ENCODE measurements at regions not wholly inside any gene's neighbourhood (a gene's known extent, or its start where the extent isn't known, plus 50 kb on each side); places are given as distances from the start of the nearest gene placed in this dataset.
A peak's percentile ranks its signal among the peaks of the same experiment; 100 is the strongest.

DNA sequence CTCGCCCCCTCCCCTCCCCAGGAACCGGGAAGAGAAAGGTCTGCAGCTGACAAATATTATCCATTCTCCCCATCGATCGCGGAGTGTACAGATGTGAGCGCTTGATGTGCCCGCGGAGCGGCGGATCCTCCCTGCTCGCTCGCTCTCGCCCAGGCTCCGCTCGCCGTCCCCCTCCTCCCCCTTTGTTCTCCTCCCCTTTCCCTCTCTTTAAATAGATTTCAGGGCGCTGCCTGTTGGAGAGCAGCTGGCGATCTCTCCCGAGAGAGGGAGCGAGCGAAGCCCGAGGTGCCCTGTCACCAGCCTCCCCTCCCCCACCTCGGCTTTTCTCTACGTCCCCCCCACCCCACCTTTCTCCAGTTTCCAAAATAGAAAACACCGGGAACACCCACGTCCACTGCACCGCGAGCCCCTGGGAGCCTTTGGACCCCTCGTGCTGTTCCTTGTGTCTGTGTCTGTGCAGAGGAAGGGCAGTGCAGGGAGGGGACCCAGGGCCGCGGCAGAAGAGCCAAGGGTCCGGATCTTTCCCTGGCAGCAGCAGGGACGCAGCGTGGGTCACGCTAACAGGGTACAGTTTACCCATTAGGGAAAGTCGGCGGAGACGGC is 56.6 kb upstream of the BCOR start:
- Histone ChIP-seq H3K27me3 (no peaks in the 10 kb centered on the region), H3K9me3 (no peaks in the 10 kb centered on the region), H3K27ac (peak overlapping the region; percentile 62), H3K4me3 (peak overlapping the region; percentile 53), H3K4me1 (peaks cover 41% of the 10 kb centered on the region), H3K36me3 (no peaks in the 10 kb centered on the region)
- DNase-seq (ENCODE audit: low spot score in 2 of 2): no peak
- WGBS: under 1% methylated on average over 35 of the region's 38 CpGs
- TF ChIP-seq POLR2A (IDR thresholded peaks at IDR 0.05): no peak
- no peak for TF ChIP-seq EP300 (IDR thresholded peaks at IDR 0.05)
- TF ChIP-seq, protein P1, sequence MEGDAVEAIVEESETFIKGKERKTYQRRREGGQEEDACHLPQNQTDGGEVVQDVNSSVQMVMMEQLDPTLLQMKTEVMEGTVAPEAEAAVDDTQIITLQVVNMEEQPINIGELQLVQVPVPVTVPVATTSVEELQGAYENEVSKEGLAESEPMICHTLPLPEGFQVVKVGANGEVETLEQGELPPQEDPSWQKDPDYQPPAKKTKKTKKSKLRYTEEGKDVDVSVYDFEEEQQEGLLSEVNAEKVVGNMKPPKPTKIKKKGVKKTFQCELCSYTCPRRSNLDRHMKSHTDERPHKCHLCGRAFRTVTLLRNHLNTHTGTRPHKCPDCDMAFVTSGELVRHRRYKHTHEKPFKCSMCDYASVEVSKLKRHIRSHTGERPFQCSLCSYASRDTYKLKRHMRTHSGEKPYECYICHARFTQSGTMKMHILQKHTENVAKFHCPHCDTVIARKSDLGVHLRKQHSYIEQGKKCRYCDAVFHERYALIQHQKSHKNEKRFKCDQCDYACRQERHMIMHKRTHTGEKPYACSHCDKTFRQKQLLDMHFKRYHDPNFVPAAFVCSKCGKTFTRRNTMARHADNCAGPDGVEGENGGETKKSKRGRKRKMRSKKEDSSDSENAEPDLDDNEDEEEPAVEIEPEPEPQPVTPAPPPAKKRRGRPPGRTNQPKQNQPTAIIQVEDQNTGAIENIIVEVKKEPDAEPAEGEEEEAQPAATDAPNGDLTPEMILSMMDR (IDR thresholded peaks at IDR 0.05): no peak
- no peak for TF ChIP-seq POLR2AphosphoS5 (IDR thresholded peaks at IDR 0.05)

DNA sequence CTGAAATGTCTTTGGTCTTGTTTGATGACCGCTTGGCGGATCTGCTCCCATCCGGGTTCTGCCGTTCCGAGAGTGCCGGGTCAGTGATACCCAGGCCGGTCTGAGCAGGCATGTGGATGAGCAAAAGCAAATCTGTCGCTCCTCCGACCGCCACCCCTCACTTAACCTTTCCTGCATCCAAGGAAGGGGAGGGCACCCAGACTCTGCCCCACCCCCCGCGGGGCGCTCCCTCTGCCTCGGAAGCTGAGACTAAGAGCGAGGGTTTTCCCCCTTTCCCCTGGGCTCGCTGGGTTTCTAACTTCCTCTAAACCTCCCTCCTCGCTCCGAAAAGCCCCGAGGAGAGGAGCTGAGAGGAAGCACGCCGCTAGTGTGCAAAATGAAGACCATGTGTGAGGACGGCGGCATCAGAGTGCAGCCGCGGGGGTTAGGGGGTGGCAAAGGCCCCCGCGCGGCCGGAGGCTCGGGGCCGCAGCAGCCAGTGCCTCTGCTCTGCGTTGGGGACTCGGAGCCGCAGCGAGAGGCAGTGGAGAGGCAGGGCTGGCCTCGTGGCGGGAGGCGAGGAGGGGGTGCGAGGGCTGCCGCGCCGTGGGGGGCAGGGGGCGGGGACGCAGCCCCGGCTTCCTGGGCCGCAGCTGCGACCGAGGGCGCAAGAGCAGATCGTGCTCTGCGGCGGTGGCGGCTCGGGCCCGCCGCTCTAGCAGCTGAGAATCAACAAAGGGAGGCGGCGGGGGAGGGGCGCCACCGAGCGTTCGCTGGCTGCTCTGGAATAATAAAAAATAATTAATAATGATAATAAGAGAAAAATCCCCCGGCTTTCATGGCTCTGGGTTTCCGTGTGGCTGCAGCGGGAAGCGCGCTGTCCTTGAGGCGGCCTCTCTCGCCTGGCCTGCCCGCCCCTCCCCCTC is 55.8 kb upstream of the BCOR start:
- 1% methylated on average over 36 of the region's 70 CpGs for WGBS
- TF ChIP-seq POLR2AphosphoS5 (IDR thresholded peaks at IDR 0.05) (no peak), EP300 (IDR thresholded peaks at IDR 0.05) (no peak), POLR2A (IDR thresholded peaks at IDR 0.05) (no peak)
- TF ChIP-seq, protein P1 (IDR thresholded peaks at IDR 0.05): no peak
- H3K36me3 ChIP-seq: no peaks in the 10 kb centered on the region
- peak overlapping the region; percentile 62 for H3K27ac ChIP-seq
- H3K4me1 ChIP-seq: peaks cover 48% of the 10 kb centered on the region
- no peaks in the 10 kb centered on the region for H3K9me3 ChIP-seq
- H3K27me3 ChIP-seq: no peaks in the 10 kb centered on the region
- H3K4me3 ChIP-seq: peak overlapping the region; percentile 53
- no peak for DNase-seq (ENCODE audit: low spot score in 2 of 2)

DNA sequence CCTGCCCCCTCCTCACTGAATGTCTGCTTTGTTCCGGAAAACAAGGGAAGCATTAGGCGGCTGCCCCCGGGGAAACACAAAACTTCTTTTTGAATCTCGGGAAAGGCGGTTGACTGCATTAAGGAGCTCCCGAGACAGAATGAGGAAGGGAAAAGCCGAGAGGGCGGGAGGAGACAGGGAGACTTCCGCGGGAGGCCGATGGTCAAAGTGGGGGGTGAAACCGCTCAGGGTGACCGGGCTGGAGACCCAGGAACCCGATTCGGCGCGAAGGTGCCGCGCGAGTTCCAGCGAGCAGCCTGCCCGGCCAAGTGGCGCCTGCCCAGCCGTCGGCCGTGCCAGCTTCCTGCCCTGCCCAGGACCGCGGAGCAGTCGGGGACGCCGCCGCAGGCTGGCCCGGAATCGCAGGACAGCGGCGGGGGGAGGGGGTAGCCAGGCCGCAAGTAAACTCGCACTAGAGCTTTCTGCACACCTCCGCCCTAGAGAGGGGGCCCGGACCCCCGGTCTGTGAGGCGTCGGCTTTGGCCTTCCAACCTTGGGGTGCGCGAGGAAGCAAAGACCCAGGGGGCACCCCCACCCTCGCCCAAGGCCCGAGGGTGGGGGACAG is 55.1 kb upstream of the BCOR start:
- 7% methylated on average over 21 of the region's 47 CpGs for WGBS
- H3K4me1 ChIP-seq: peaks cover 48% of the 10 kb centered on the region
- H3K9me3 ChIP-seq: no peaks in the 10 kb centered on the region
- H3K36me3 ChIP-seq: no peaks in the 10 kb centered on the region
- H3K27me3 ChIP-seq: no peaks in the 10 kb centered on the region
- TF ChIP-seq EP300 (IDR thresholded peaks at IDR 0.05): no peak
- TF ChIP-seq POLR2A (IDR thresholded peaks at IDR 0.05): no peak
- no peak for TF ChIP-seq POLR2AphosphoS5 (IDR thresholded peaks at IDR 0.05)
- TF ChIP-seq, protein P1 (IDR thresholded peaks at IDR 0.05): no peak
- DNase-seq (ENCODE audit: low spot score in 2 of 2): no peak
- H3K4me3 ChIP-seq: peak overlapping the region; percentile 53
- peak overlapping the region; percentile 41 for H3K27ac ChIP-seq

DNA sequence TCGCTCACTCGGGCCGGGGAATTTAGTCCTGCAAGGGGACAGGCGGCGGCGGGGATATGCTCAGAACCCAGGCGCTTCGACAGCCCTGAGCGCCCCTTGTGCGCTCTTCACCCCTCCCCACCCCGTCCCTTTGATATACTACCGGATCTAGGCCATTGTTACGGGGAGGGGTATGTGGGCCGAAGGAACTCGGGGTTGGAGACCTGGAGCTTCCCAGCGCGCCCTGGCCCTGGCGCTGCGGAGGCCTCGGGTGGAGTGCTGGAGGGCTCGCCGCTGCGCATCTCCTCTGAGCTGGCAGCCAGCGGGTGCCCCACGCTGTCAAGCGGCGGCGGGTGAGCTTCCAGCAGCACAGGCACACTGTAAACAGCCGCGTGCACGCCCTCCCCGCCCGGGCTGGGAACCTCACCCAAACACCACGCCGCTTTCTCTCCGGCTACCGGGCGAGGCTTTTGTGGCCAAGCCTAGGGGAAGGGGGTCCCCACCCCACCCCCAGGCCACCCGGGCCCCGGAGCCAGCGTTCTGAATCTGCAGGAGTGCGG is 54.5 kb upstream of the BCOR start:
- no peak for DNase-seq (ENCODE audit: low spot score in 2 of 2)
- peaks cover 48% of the 10 kb centered on the region for H3K4me1 ChIP-seq

More for the DNA sequence above, 54.5 kb upstream of the BCOR start:
- H3K27ac ChIP-seq: peak overlapping the region; percentile 38
- peak overlapping the region; percentile 53 for H3K4me3 ChIP-seq
- no peaks in the 10 kb centered on the region for H3K36me3 ChIP-seq
- H3K9me3 ChIP-seq: no peaks in the 10 kb centered on the region
- H3K27me3 ChIP-seq: no peaks in the 10 kb centered on the region
- TF ChIP-seq, protein P1 (IDR thresholded peaks at IDR 0.05): no peak
- TF ChIP-seq POLR2A (IDR thresholded peaks at IDR 0.05) (no peak), POLR2AphosphoS5 (IDR thresholded peaks at IDR 0.05) (no peak), EP300 (IDR thresholded peaks at IDR 0.05) (no peak)
- 54% methylated on average over 12 of the region's 42 CpGs for WGBS

Measured in suprapubic skin (tissue), 4 donors.